Adrenal gland (tissue), 9 donors: ENCODE measurements at regions not wholly inside any gene's neighbourhood (a gene's known extent, or its start where the extent isn't known, plus 50 kb on each side); places are given as distances from the start of the nearest gene placed in this dataset.

Experiments used
- DNase-seq, 7 donors: peaks; one replicate each; pipeline ENCODE4 v3.0.0-alpha.2; 2019 to 2020
- H3K27ac ChIP-seq, 5 donors: fragments of 200-600 bp; sonication (generic) in 4 of 5; 1 replicate in 3 of 5; 2 replicates in 2 of 5; pipeline versions ENCODE4 v1.5.1 to v1.8.0; 2016 to 2020; ENCODE audit warnings: mild to moderate bottlenecking in 1 of 5
- H3K27me3 ChIP-seq: fragments of 200-600 bp; 2 replicates; pipeline ENCODE4 v1.8.0; 2021
- H3K36me3 ChIP-seq, 2 donors: fragments of 200-600 bp; replicated peaks in 1 of 2; 1 replicate in 1 of 2; 2 replicates in 1 of 2; pipeline versions ENCODE4 v1.5.1 to v1.8.0; 2018 to 2022
- H3K4me1 ChIP-seq, 2 donors: fragments of 200-600 bp; replicated peaks in 1 of 2; 1 replicate in 1 of 2; 2 replicates in 1 of 2; pipeline versions ENCODE4 v1.5.1 to v1.8.0; 2018 to 2021
- H3K4me3 ChIP-seq, 4 donors: fragments of 200-600 bp; sonication (generic) in 3 of 4; one replicate each; pipeline ENCODE4 v1.5.1; 2016 to 2018
- H3K9me3 ChIP-seq, 3 donors: fragments of 200-600 bp; sonication (generic) in 1 of 3; replicated peaks in 1 of 3; 1 replicate in 2 of 3; 2 replicates in 1 of 3; pipeline versions ENCODE4 v1.5.1 to v1.8.0; 2016 to 2021
- CTCF ChIP-seq, 6 experiments: fragments of 450-650 bp in 4 of 6; fragments of 200-600 bp in 2 of 6; sonication (generic) in 1 of 6; IDR thresholded peaks; 1 replicate in 5 of 6; 2 replicates in 1 of 6; pipeline versions ENCODE4 v1.5.1 to v1.8.0; 2016 to 2021; ENCODE audit warnings: antibody characterized with exemption in 6 of 6, mild to moderate bottlenecking in 2 of 6, moderate library complexity in 1 of 6
- POLR2A ChIP-seq, 2 donors: fragments of 450-650 bp; IDR thresholded peaks; one replicate each; pipeline ENCODE4 v1.6.1; 2017; ENCODE audit warnings: antibody characterized with exemption in 2 of 2, mild to moderate bottlenecking in 2 of 2, moderate library complexity in 1 of 2
- WGBS, 4 donors: extraction: QIAGEN DNeasy Blood & Tissue Kit in 2 of 4; methylation state at CpG; one replicate each; pipeline versions ENCODE4 v1.1.5 to v1.1.7; 2013 to 2017; 5-methylcytosine and 5-hydroxymethylcytosine counted together
- intact Hi-C, 2 donors: fragments of 100-400 bp; cut with DNase I; formaldehyde crosslinking; loops; one replicate each; pipeline versions ENCODE4 v1.14.1 to v1.15.0; 2022 to 2023
- donor health status: healthy with polysubstance abuse.
- donor health status: Bipolar disorder and iron deficiency.
- donor health status: DM: yes; HTN: yes; CAD: no.
- donor health status: DM: no; HTN: no; CAD: no.
- donor health status: DM: no; HTN: no; CAD: no.

DNA sequence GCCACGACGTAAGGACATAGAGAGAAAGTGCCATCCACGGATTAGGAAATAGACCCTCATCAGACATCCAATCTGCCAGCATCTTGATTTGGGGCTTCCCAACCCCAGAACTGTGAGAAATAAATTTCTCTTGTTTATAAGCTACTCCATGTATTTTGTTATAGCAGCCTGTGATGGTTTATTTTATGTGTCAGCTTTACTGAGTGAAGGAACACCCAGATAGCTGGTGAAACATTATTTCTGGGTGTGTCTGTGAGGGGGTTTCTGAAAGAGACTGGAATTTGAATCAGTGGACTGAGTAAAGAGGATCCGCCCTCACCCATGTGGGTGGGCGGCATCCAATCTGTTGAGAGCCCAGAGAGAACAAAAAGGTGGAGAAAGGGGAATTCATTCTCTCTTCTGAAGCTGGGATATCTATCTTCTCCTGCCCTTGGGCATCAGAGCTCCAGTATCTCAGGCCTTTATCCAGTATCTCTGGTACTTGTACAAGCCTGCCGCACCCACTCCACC is 131.5 kb upstream of the ANKFN1 start:
- TF ChIP-seq CTCF (IDR thresholded peaks at IDR 0.05) (no peak), POLR2A (IDR thresholded peaks at IDR 0.05) (no peak)
- 86 to 93% (median 89%) methylated on average over 6 of the region's 6 CpGs for WGBS, 4 donors
- Histone ChIP-seq H3K27me3 (peaks cover 3% of the 10 kb centered on the region), H3K9me3 (no peaks in the 10 kb centered on the region), H3K4me1 (no peaks in the 10 kb centered on the region), H3K27ac (no peak overlapping the region), H3K36me3 (no peaks in the 10 kb centered on the region), H3K4me3 (no peak overlapping the region)
- no peak for DNase-seq
- intact Hi-C loops = no loop called here

DNA sequence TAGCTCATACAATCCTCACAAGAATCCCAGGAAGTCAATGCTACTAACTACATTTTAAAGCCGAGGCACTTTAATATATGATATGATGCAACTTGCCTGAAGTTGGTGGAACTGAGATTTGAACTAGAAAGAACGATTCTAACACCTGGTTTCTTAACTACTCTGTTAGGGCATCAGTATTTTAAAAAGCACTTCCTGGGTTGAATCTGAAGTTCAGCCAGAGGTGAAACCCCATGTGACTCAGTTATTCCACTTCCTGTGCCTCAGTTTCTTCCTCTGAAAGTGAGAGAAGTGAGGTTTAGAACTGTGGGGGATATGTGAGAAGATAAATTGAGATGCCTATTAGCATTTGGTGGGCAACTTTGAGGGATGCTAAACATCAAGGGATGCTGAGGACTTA is 129.4 kb upstream of the ANKFN1 start:
- Histone ChIP-seq H3K27ac (no peak overlapping the region), H3K36me3 (no peaks in the 10 kb centered on the region), H3K4me1 (no peaks in the 10 kb centered on the region), H3K4me3 (no peak overlapping the region), H3K27me3 (peaks cover 3% of the 10 kb centered on the region), H3K9me3 (no peaks in the 10 kb centered on the region)
- intact Hi-C loops = no loop called here
- 56 to 85% (median 70%) methylated on average over 2 of the region's 2 CpGs for WGBS, 4 donors
- TF ChIP-seq CTCF (IDR thresholded peaks at IDR 0.05) = no peak
- TF ChIP-seq POLR2A (IDR thresholded peaks at IDR 0.05) = no peak
- no peak for DNase-seq

DNA sequence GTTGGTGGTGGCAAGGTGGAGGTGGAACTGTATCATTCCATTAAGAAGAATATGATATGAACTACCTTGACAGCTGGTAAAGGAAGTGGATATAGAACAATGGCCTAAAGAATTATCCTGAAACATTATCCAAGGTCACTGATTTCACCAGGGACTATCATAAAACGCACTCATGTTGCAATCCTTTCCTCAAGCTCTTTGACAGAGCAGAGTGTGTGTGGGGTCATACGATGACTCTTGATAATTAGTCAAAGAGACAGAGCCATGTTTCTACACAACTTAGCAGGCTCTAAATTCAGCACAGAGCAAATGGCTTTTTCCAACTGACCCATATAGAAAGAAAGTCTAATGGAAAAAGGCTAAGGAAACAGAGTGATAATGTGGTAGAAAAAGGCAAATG is 126.4 kb upstream of the ANKFN1 start:
- 23 to 35% (median 29%) methylated on average over 2 of the region's 2 CpGs for WGBS, 4 donors
- no peak for DNase-seq
- Histone ChIP-seq H3K27me3 (no peaks in the 10 kb centered on the region), H3K9me3 (no peaks in the 10 kb centered on the region), H3K4me1 (no peaks in the 10 kb centered on the region), H3K4me3 (no peak overlapping the region), H3K27ac (no peak overlapping the region), H3K36me3 (no peaks in the 10 kb centered on the region)
- intact Hi-C loops = no loop called here
- TF ChIP-seq POLR2A (IDR thresholded peaks at IDR 0.05) = no peak
- TF ChIP-seq CTCF (IDR thresholded peaks at IDR 0.05) = no peak

DNA sequence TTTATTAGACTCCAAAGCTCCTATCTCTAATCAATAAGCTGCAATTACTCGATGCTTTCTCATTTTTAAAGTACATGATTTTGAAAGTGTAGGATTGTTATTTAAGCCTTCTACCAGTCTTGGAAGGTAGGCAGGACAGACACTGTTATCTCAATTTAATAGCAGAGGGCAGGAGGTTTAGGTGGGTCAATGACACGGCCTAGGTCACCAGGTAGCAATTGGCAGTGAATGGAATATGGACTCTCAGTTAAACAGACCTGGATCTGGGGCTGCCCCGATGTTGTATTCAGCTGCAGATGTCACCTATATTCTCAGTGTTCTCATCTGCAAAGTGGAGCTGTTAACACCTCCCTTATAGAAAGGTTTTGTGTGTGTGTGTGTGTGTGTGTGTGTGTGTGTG is 124.4 kb upstream of the ANKFN1 start:
- Histone ChIP-seq H3K4me3 (no peak overlapping the region), H3K36me3 (no peaks in the 10 kb centered on the region), H3K27ac (no peak overlapping the region), H3K9me3 (no peaks in the 10 kb centered on the region), H3K27me3 (no peaks in the 10 kb centered on the region), H3K4me1 (no peaks in the 10 kb centered on the region)
- no peak for DNase-seq
- TF ChIP-seq POLR2A (IDR thresholded peaks at IDR 0.05) (no peak), CTCF (IDR thresholded peaks at IDR 0.05) (no peak)
- intact Hi-C loops = no loop called here
- WGBS, 4 donors = 55 to 75% (median 62%) methylated on average over 3 of the region's 3 CpGs
